ENCODE measurements at regions not wholly inside any gene's neighbourhood (a gene's known extent, or its start where the extent isn't known, plus 50 kb on each side); places are given as distances from the start of the nearest gene placed in this dataset.

GRCh38 chr12:65597527-65597926 lies 226.8 kb upstream of the HMGA2 start:
- TF ChIP-seq CTCF (IDR thresholded peaks at IDR 0.05; ENCODE audit: insufficient read depth, low read length, poor library complexity, severe bottlenecking) = no peak
- TF ChIP-seq EZH2phosphoT487 (conservative IDR thresholded peaks at IDR 0.05; ENCODE audit: low read length) = no peak
